ENCODE measurements at regions not wholly inside any gene's neighbourhood (a gene's known extent, or its start where the extent isn't known, plus 50 kb on each side); places are given as distances from the start of the nearest gene placed in this dataset.
"Not testable (repeated sequence)": the region's sequence is repeated elsewhere in the genome, so short reads cannot be mapped to it uniquely, and the experiment has no call there.

DNA sequence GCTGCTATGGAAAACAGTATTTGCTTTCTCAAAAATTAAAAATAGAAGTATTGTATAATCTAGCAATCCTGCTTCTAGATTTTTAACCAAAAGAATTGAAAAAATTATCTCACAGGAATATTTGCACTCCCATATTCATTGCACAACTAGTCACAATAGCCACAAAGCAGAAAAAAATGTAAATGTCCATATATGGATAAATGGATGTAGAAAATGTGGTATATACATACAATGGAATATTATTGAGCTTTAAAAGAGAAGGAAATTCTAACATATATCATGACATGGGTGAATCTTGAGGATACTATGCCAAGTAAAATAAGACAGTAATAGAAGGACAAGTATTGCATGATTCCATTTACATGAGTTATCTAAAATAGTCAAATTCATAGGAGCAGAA, 2753.0 kb downstream of the PCDH9 start:
- no peak for ATAC-seq
- Histone ChIP-seq H3K36me3 (no peaks in the 10 kb centered on the region), H3K9me3 (no peaks in the 10 kb centered on the region), H3K4me1 (no peaks in the 10 kb centered on the region), H3K4me3 (no peak overlapping the region), H3K27me3 (no peaks in the 10 kb centered on the region), H3K27ac (no peak overlapping the region)
- no peak for TF ChIP-seq POLR2AphosphoS5 (IDR thresholded peaks at IDR 0.05)
- no peak for TF ChIP-seq EP300 (IDR thresholded peaks at IDR 0.05)
- TF ChIP-seq CTCF (IDR thresholded peaks at IDR 0.05) = no peak
- no peak for TF ChIP-seq POLR2A (IDR thresholded peaks at IDR 0.05)

- WGBS, 2 donors (ENCODE audit: low coverage in 1 of 2) = 88% methylated on average over 2 of the region's 2 CpGs; no CpG with 5 or more reads in 1 of the 2 donors
- not testable (repeated sequence) for H3K4me1 ChIP-seq, H3K27ac ChIP-seq, H3K4me3 ChIP-seq, H3K27me3 ChIP-seq, H3K36me3 ChIP-seq, ATAC-seq, H3K9me3 ChIP-seq
These were observed 2754.0 kb downstream of the PCDH9 start for GRCh38 chr13:64476041-64476568.

- Histone ChIP-seq H3K4me1 (no peaks in the 10 kb centered on the region), H3K27me3 (no peaks in the 10 kb centered on the region), H3K27ac (no peak overlapping the region), H3K4me3 (no peak overlapping the region), H3K9me3 (no peaks in the 10 kb centered on the region), H3K36me3 (no peaks in the 10 kb centered on the region)
- no peak for TF ChIP-seq POLR2A (IDR thresholded peaks at IDR 0.05)
- no peak for TF ChIP-seq EP300 (IDR thresholded peaks at IDR 0.05)
- TF ChIP-seq CTCF (IDR thresholded peaks at IDR 0.05) = no peak
- no peak for TF ChIP-seq POLR2AphosphoS5 (IDR thresholded peaks at IDR 0.05)
- ATAC-seq = no peak
- 24% methylated on average over 2 of the region's 2 CpGs for WGBS, 2 donors (ENCODE audit: low coverage in 1 of 2)
These were observed 2758.2 kb downstream of the PCDH9 start for GRCh38 chr13:64471916-64472315.

- no peaks in the 10 kb centered on the region for H3K9me3 ChIP-seq
- TF ChIP-seq POLR2A (IDR thresholded peaks at IDR 0.05) (no peak), EP300 (IDR thresholded peaks at IDR 0.05) (no peak), CTCF (IDR thresholded peaks at IDR 0.05) (no peak), POLR2AphosphoS5 (IDR thresholded peaks at IDR 0.05) (no peak)
- no peaks in the 10 kb centered on the region for H3K4me1 ChIP-seq
- no peak overlapping the region for H3K27ac ChIP-seq
- no peak for ATAC-seq
- H3K27me3 ChIP-seq = no peaks in the 10 kb centered on the region
- H3K4me3 ChIP-seq = no peak overlapping the region
- WGBS, 2 donors (ENCODE audit: low coverage in 1 of 2) = 48 to 55% methylated on average over 1 of the region's 1 CpG
- no peaks in the 10 kb centered on the region for H3K36me3 ChIP-seq
These were observed 2759.4 kb downstream of the PCDH9 start for GRCh38 chr13:64470751-64471150.

DNA sequence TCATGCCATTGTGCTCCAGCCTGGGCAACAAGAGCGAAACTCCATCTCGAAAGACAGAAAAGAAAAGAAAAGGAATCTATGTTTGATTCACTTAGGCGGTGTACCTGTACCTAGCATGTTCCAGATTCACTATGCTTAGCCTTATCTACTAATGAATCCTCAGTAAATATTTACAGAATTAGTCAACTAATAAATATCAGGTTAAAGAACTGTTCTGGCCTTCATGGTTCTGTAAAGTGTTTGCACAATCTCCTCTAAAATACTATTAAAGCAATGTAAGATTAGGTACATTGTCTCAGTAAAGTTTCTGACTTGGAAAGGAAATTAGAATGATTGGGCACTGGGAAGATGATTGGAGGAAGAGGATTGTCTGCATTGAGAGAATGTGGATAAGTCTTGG, 2770.4 kb downstream of the PCDH9 start:
- no peak overlapping the region for H3K4me3 ChIP-seq
- H3K36me3 ChIP-seq = no peaks in the 10 kb centered on the region
- no peak for ATAC-seq
- H3K4me1 ChIP-seq = no peaks in the 10 kb centered on the region
- H3K9me3 ChIP-seq = no peaks in the 10 kb centered on the region
- TF ChIP-seq POLR2AphosphoS5 (IDR thresholded peaks at IDR 0.05) (no peak), CTCF (IDR thresholded peaks at IDR 0.05) (no peak), POLR2A (IDR thresholded peaks at IDR 0.05) (no peak), EP300 (IDR thresholded peaks at IDR 0.05) (no peak)
- no peak overlapping the region for H3K27ac ChIP-seq
- H3K27me3 ChIP-seq = no peaks in the 10 kb centered on the region
- WGBS, 2 donors (ENCODE audit: low coverage in 1 of 2) = 82 to 97% methylated on average over 3 of the region's 3 CpGs

DNA sequence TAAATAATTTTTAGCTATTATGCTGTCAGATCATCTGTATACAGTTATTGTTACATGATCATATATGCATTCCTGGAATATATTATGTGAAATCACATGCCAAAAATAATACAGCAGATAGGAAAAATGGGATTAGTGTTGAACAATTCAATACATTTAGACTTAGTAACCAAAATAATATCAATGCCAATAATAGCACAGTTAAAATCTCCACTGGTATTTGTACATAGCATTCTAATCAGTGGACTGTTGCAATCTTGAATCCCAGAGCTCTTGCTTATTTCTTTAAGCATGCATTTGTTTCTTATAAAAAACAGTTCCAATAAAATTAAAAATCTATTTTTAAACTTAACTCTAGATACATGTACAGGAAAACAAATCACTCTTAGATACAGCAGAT, 2772.2 kb downstream of the PCDH9 start:
- Histone ChIP-seq H3K27ac (no peak overlapping the region), H3K4me1 (no peaks in the 10 kb centered on the region), H3K9me3 (no peaks in the 10 kb centered on the region), H3K27me3 (no peaks in the 10 kb centered on the region), H3K36me3 (no peaks in the 10 kb centered on the region), H3K4me3 (no peak overlapping the region)
- no peak for TF ChIP-seq POLR2A (IDR thresholded peaks at IDR 0.05)
- no peak for TF ChIP-seq POLR2AphosphoS5 (IDR thresholded peaks at IDR 0.05)
- ATAC-seq = no peak

All from gastroesophageal sphincter (tissue), 4 donors.